ENCODE measurements at regions not wholly inside any gene's neighbourhood (a gene's known extent, or its start where the extent isn't known, plus 50 kb on each side); places are given as distances from the start of the nearest gene placed in this dataset.

- no peaks in the 10 kb centered on the region for H3K9me3 ChIP-seq
- H3K4me3 ChIP-seq = no peak overlapping the region
- H3K27me3 ChIP-seq = no peaks in the 10 kb centered on the region
- H3K36me3 ChIP-seq = no peaks in the 10 kb centered on the region
- H3K27ac ChIP-seq = no peak overlapping the region
- peaks cover 0 to 13% of the 10 kb centered on the region in 2 donors for H3K4me1 ChIP-seq
- no peak for DNase-seq (ENCODE audit: low spot score)
- TF ChIP-seq CTCF (IDR thresholded peaks at IDR 0.05) = no peak
These were observed 74.1 kb upstream of the AMPD3 start for GRCh38 chr11:10380921-10381320.

DNA sequence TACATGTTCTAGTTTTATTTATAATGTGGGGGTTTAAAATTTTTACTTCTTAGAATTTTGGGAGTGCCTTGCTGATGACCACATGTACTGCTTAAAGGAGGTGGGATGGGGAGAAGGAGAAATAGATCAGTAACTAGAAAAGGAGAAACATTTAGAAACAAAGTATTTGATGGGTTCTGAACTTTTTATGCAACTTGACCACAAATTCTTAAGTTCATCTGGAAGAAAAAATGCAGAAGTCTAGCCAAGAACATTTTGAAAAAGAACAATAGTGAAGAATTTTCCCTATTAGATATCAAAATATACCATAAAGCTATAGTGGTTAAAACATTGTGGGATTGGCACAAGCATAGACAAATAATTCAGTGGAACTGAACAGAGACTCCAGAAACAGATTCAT lies 73.3 kb upstream of the AMPD3 start:
- no peak for DNase-seq (ENCODE audit: low spot score)
- Histone ChIP-seq H3K27ac (no peak overlapping the region), H3K27me3 (no peaks in the 10 kb centered on the region), H3K4me1 (peaks cover 0 to 7% of the 10 kb centered on the region in 2 donors), H3K36me3 (no peaks in the 10 kb centered on the region), H3K4me3 (no peak overlapping the region), H3K9me3 (no peaks in the 10 kb centered on the region)
- no peak for TF ChIP-seq CTCF (IDR thresholded peaks at IDR 0.05)

DNA sequence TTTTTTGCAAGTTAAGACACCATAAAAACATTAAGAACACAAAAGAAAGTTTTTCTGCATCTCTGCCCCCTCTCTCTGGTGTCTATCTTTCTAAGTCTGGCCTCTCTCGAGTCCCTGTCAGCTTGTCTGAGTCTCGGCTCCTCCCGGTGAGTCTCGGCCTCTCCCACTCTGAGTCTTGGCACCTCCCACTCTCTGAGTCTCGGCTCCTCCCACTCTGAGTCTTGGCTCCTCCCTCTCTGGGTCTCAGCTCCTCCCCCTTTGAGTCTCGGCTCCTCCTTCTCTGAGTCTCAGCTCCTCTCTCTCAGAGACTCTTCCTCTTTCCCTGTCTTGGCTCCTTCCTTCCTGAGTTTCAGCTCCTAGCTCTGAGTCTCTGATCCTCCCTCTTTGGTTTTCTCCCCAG lies 72.5 kb upstream of the AMPD3 start:
- no peak overlapping the region for H3K4me3 ChIP-seq
- no peak for TF ChIP-seq CTCF (IDR thresholded peaks at IDR 0.05)
- peaks cover 0 to 10% of the 10 kb centered on the region in 2 donors for H3K4me1 ChIP-seq
- no peaks in the 10 kb centered on the region for H3K36me3 ChIP-seq
- no peaks in the 10 kb centered on the region for H3K27me3 ChIP-seq
- DNase-seq (ENCODE audit: low spot score) = peak; percentile 55
- no peaks in the 10 kb centered on the region for H3K9me3 ChIP-seq
- H3K27ac ChIP-seq = no peak overlapping the region

DNA sequence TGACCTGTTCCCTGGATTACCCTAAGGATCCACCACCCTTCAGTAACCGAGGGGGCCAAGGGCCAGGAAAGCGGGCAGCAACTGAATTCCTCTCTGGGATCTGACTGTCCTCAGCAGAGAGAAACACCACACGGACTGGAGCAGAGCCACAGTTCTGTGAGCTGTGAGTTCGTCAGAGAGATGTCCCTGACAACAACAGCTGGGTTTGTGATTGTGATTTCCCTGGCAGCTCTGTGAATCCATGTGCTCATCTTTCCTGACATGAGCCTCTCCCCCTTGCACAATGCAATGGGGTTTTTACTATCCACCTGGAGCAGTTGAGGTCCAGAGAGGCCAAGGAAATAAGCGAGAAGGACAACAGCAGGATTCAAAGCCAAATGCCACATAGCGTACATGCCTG lies 69.4 kb upstream of the AMPD3 start:
- Histone ChIP-seq H3K36me3 (no peaks in the 10 kb centered on the region), H3K27me3 (no peaks in the 10 kb centered on the region), H3K4me1 (peaks cover 0 to 15% of the 10 kb centered on the region in 2 donors), H3K4me3 (no peak overlapping the region), H3K27ac (peak overlapping the region in 1 of 2 donors; percentile 0), H3K9me3 (no peaks in the 10 kb centered on the region)
- DNase-seq (ENCODE audit: low spot score) = peak; percentile 81
- TF ChIP-seq CTCF (IDR thresholded peaks at IDR 0.05) = no peak

GRCh38 chr11:10386361-10386760 lies 68.7 kb upstream of the AMPD3 start:
- no peaks in the 10 kb centered on the region for H3K9me3 ChIP-seq
- peaks cover 0 to 15% of the 10 kb centered on the region in 2 donors for H3K4me1 ChIP-seq
- DNase-seq (ENCODE audit: low spot score) = peak; percentile 40
- TF ChIP-seq CTCF (IDR thresholded peaks at IDR 0.05) = no peak
- H3K27me3 ChIP-seq = no peaks in the 10 kb centered on the region
- H3K27ac ChIP-seq = no peak overlapping the region
- H3K36me3 ChIP-seq = no peaks in the 10 kb centered on the region
- H3K4me3 ChIP-seq = no peak overlapping the region

- Histone ChIP-seq H3K4me1 (peaks cover 0 to 15% of the 10 kb centered on the region in 2 donors), H3K27ac (no peak overlapping the region), H3K9me3 (no peaks in the 10 kb centered on the region), H3K27me3 (no peaks in the 10 kb centered on the region), H3K4me3 (no peak overlapping the region), H3K36me3 (no peaks in the 10 kb centered on the region)
- TF ChIP-seq CTCF (IDR thresholded peaks at IDR 0.05) = no peak
- no peak for DNase-seq (ENCODE audit: low spot score)
These were observed 68.2 kb upstream of the AMPD3 start for GRCh38 chr11:10386861-10387205.
